OCI-LY7 (cell line): ENCODE measurements at regions not wholly inside any gene's neighbourhood (a gene's known extent, or its start where the extent isn't known, plus 50 kb on each side); places are given as distances from the start of the nearest gene placed in this dataset.

Source experiments
- CTCF ChIP-seq: fragments of 200-600 bp; sonication (generic); conservative IDR thresholded peaks from 2 replicates; pipeline ENCODE4 v1.5.1; 2014; ENCODE audit warnings: mild to moderate bottlenecking, antibody characterized with exemption, low read length, moderate library complexity, mixed read lengths
- EZH2phosphoT487 ChIP-seq: fragments of 200-600 bp; sonication (generic); IDR thresholded peaks from 2 replicates; pipeline ENCODE4 v1.6.1; 2018; ENCODE audit warnings: low read depth, borderline replicate concordance, mild to moderate bottlenecking, mixed run types, antibody characterized with exemption, low read length, moderate library complexity, mixed read lengths

DNA sequence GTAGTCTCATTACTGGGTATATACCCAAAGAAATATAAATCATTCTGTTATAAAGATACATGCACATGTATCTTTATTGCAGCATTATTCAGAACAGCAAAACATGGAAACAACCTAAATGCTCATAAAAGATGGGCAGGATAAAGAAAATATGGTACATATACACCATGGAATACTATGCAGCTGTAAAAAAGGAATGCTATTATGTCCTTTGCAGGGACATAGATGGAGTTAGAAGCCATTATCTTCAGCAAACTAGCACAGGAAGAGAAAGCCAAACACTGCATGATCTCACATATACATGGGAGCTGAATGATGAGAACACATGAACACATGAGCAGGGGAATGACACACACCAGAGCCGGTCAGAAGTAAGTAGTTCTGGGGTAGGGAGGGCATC lies 297.4 kb upstream of the GLI3 start:
- TF ChIP-seq CTCF: no peak
- TF ChIP-seq EZH2phosphoT487: no peak
